Epithelial cell of proximal tubule (primary cell): ENCODE measurements at regions not wholly inside any gene's neighbourhood (a gene's known extent, or its start where the extent isn't known, plus 50 kb on each side); places are given as distances from the start of the nearest gene placed in this dataset.

Experiments used
- DNase-seq: peaks from one replicate; pipeline ENCODE4 v3.0.0-alpha.2; 2011; ENCODE audit warnings: low read depth
- H3K4me3 ChIP-seq: 2 replicates; pipeline ENCODE4 v1.5.1; 2011; ENCODE audit warnings: low read depth, mild to moderate bottlenecking, low read length
- CTCF ChIP-seq: conservative IDR thresholded peaks from 2 replicates; pipeline ENCODE4 v1.5.1; 2012; ENCODE audit warnings: low read depth, mild to moderate bottlenecking, low read length

- no peak for DNase-seq
- TF ChIP-seq CTCF: no peak
- H3K4me3 ChIP-seq: no peak overlapping the region
Measured at GRCh38 chr18:40955351-40955750, 999.7 kb upstream of the PIK3C3 start.

GRCh38 chr18:40949114-40949950 lies 1005.7 kb upstream of the PIK3C3 start:
- TF ChIP-seq CTCF: no peak

GRCh38 chr18:40944576-40944975 lies 1010.5 kb upstream of the PIK3C3 start:
- H3K4me3 ChIP-seq: no peak overlapping the region
- TF ChIP-seq CTCF: no peak
- no peak for DNase-seq

More at GRCh38 chr18:40949114-40949950, 1005.7 kb upstream of the PIK3C3 start:
- no peak for DNase-seq
- H3K4me3 ChIP-seq: no peak overlapping the region

GRCh38 chr18:40939656-40940515 lies 1015.1 kb upstream of the PIK3C3 start:
- no peak for DNase-seq
- H3K4me3 ChIP-seq: no peak overlapping the region
- TF ChIP-seq CTCF: no peak

GRCh38 chr18:40938615-40939014 lies 1016.4 kb upstream of the PIK3C3 start:
- H3K4me3 ChIP-seq: no peak overlapping the region
- TF ChIP-seq CTCF: no peak
- no peak for DNase-seq

GRCh38 chr18:40937386-40937785 lies 1017.6 kb upstream of the PIK3C3 start:
- DNase-seq: no peak
- no peak overlapping the region for H3K4me3 ChIP-seq
- no peak for TF ChIP-seq CTCF
